Activated effector memory CD4-positive, alpha-beta T cell treated with Interleukin-2 at 50 U/mL for 16 hours (primary cell): ENCODE measurements at regions not wholly inside any gene's neighbourhood (a gene's known extent, or its start where the extent isn't known, plus 50 kb on each side); places are given as distances from the start of the nearest gene placed in this dataset.
"Not testable (repeated sequence)": the region's sequence is repeated elsewhere in the genome, so short reads cannot be mapped to it uniquely, and the experiment has no call there.

ENCODE experiments used
- DNase-seq: peaks from one replicate; pipeline ENCODE4 v3.0.0-alpha.2; 2020

- no peak for DNase-seq
These were observed 56.0 kb upstream of the FAM174A start for GRCh38 chr5:100479079-100479688.

- no peak for DNase-seq
These were observed 63.1 kb upstream of the FAM174A start for GRCh38 chr5:100472091-100472490.

GRCh38 chr5:100469767-100470166 is 65.4 kb upstream of the FAM174A start:
- DNase-seq: no peak

GRCh38 chr5:100464418-100464817 is 70.8 kb upstream of the FAM174A start:
- DNase-seq: no peak

- no peak for DNase-seq
These were observed 78.6 kb upstream of the FAM174A start for GRCh38 chr5:100456615-100457014.

- no peak for DNase-seq
These were observed 83.0 kb upstream of the FAM174A start for GRCh38 chr5:100452126-100452525.

GRCh38 chr5:100448111-100448528 is 87.1 kb upstream of the FAM174A start:
- no peak for DNase-seq

GRCh38 chr5:100446879-100447430 is 88.2 kb upstream of the FAM174A start:
- no peak for DNase-seq

- DNase-seq: no peak
These were observed 90.2 kb upstream of the FAM174A start for GRCh38 chr5:100444961-100445360.

GRCh38 chr5:100434815-100435214 is 100.4 kb upstream of the FAM174A start:
- no peak for DNase-seq

- no peak for DNase-seq
These were observed 102.4 kb upstream of the FAM174A start for GRCh38 chr5:100432741-100433140.

- DNase-seq: peak; percentile 6
These were observed 104.6 kb upstream of the FAM174A start for GRCh38 chr5:100430268-100431195.

GRCh38 chr5:100424787-100425186 is 110.4 kb upstream of the FAM174A start:
- no peak for DNase-seq

GRCh38 chr5:100424017-100424416 is 111.2 kb upstream of the FAM174A start:
- DNase-seq: no peak

- no peak for DNase-seq
These were observed 111.8 kb upstream of the FAM174A start for GRCh38 chr5:100423330-100423729.

GRCh38 chr5:100421360-100421759 is 113.8 kb upstream of the FAM174A start:
- no peak for DNase-seq

- no peak for DNase-seq
These were observed 116.9 kb upstream of the FAM174A start for GRCh38 chr5:100418231-100418630.

GRCh38 chr5:100409660-100410151 is 125.5 kb upstream of the FAM174A start:
- no peak for DNase-seq

- DNase-seq: no peak
These were observed 128.1 kb upstream of the FAM174A start for GRCh38 chr5:100407053-100407452.

GRCh38 chr5:100406640-100407039 is 128.5 kb upstream of the FAM174A start:
- DNase-seq: no peak

GRCh38 chr5:100402071-100402470 is 133.1 kb upstream of the FAM174A start:
- no peak for DNase-seq

- no peak for DNase-seq
These were observed 134.0 kb upstream of the FAM174A start for GRCh38 chr5:100401149-100401548.

GRCh38 chr5:100398815-100399214 is 136.4 kb upstream of the FAM174A start:
- not testable (repeated sequence) for DNase-seq
